OCI-LY7 (cell line): ENCODE measurements at regions not wholly inside any gene's neighbourhood (a gene's known extent, or its start where the extent isn't known, plus 50 kb on each side); places are given as distances from the start of the nearest gene placed in this dataset.
"Not testable (repeated sequence)": the region's sequence is repeated elsewhere in the genome, so short reads cannot be mapped to it uniquely, and the experiment has no call there.

Source experiments
- BruUV-seq: library from RNA; stranded (reverse); fragments of 400-500 nt; replicated peaks from 2 replicates; lab custom pipeline; 2021; lab: Mats Ljungman, UMichigan
- CTCF ChIA-PET: fragments of 300-600 bp; sonication (Branson Sonifier 250); formaldehyde crosslinking; loops from one replicate; lab custom pipeline; 2022; ENCODE audit warnings: antibody characterized with exemption; ENCODE audit not compliant: unreplicated experiment; lab: Charles Lee
- POLR2A ChIA-PET: fragments of 300-600 bp; sonication (Branson Sonifier 250); formaldehyde crosslinking; loops from one replicate; lab custom pipeline; 2022; ENCODE audit warnings: antibody characterized with exemption; lab: Charles Lee
- DNase-seq: peaks from one replicate; pipeline ENCODE4 v3.0.0-alpha.2; 2015; ENCODE audit warnings: low spot score
- H2AFZ ChIP-seq: fragments of 200-600 bp; sonication (generic), shearing (Covaris generic); 2 replicates; pipeline ENCODE4 v1.6.1; 2014; ENCODE audit warnings: mild to moderate bottlenecking, antibody characterized with exemption, low read length, moderate library complexity
- H3K27ac ChIP-seq: fragments of 200-600 bp; sonication (generic); 2 replicates; pipeline ENCODE4 v1.5.1; 2014; ENCODE audit warnings: mixed run types, low read depth, mild to moderate bottlenecking, moderate library complexity, low read length, inconsistent platforms; ENCODE audit not compliant: poor library complexity, severe bottlenecking
- H3K36me3 ChIP-seq: fragments of 200-600 bp; sonication (generic); 2 replicates; pipeline ENCODE4 v1.6.1; 2014; ENCODE audit warnings: mild to moderate bottlenecking, antibody characterized with exemption, low read length, moderate library complexity, mixed read lengths; ENCODE audit not compliant: insufficient read depth
- H3K4me1 ChIP-seq: fragments of 200-600 bp; sonication (generic); 2 replicates; pipeline ENCODE4 v1.5.1; 2014; ENCODE audit warnings: mild to moderate bottlenecking, low read length; ENCODE audit not compliant: insufficient read depth, poor library complexity, severe bottlenecking
- H3K4me2 ChIP-seq: fragments of 200-600 bp; sonication (generic); 2 replicates; pipeline ENCODE4 v1.6.1; 2014; ENCODE audit warnings: mild to moderate bottlenecking, low read length
- H3K4me3 ChIP-seq: fragments of 200-600 bp; sonication (generic); 2 replicates; pipeline ENCODE4 v1.5.1; 2014; ENCODE audit warnings: mild to moderate bottlenecking, low read depth, low read length; ENCODE audit not compliant: poor library complexity, severe bottlenecking
- H3K79me2 ChIP-seq: fragments of 200-600 bp; sonication (generic); 2 replicates; pipeline ENCODE4 v1.6.1; 2016; ENCODE audit warnings: low read depth, mild to moderate bottlenecking, low read length, moderate library complexity, mixed read lengths; ENCODE audit not compliant: insufficient read depth
- H3K9me2 ChIP-seq: fragments of 200-600 bp; sonication (generic); 2 replicates; pipeline ENCODE4 v1.6.1; 2016; ENCODE audit warnings: mild to moderate bottlenecking, low read length, mixed read lengths; ENCODE audit not compliant: insufficient read depth
- H3K9me3 ChIP-seq: fragments of 200-600 bp; sonication (generic); 2 replicates; pipeline ENCODE4 v1.6.1; 2014; ENCODE audit warnings: mild to moderate bottlenecking, mixed run types, low read length, mixed read lengths
- H4K20me1 ChIP-seq: fragments of 200-600 bp; sonication (generic); 2 replicates; pipeline ENCODE4 v1.6.1; 2014; ENCODE audit warnings: mild to moderate bottlenecking, antibody characterized with exemption, low read length, moderate library complexity, mixed read lengths; ENCODE audit not compliant: insufficient read depth
- CTCF ChIP-seq: fragments of 200-600 bp; sonication (generic); conservative IDR thresholded peaks from 2 replicates; pipeline ENCODE4 v1.5.1; 2014; ENCODE audit warnings: mild to moderate bottlenecking, antibody characterized with exemption, low read length, moderate library complexity, mixed read lengths
- intact Hi-C: fragments of 100-400 bp; cut with micrococcal nuclease; formaldehyde crosslinking; loops from one replicate; pipeline ENCODE4 v1.10.0; 2022; ENCODE audit not compliant: unreplicated experiment

GRCh38 chr1:223913715-223914114 lies 68.0 kb upstream of the TP53BP2 start:
- H3K4me2 ChIP-seq, BruUV-seq, H3K4me3 ChIP-seq, CTCF ChIA-PET, DNase-seq, H3K9me3 ChIP-seq, H3K27ac ChIP-seq, H3K4me1 ChIP-seq, H3K9me2 ChIP-seq, POLR2A ChIA-PET, intact Hi-C loops, H3K79me2 ChIP-seq, H4K20me1 ChIP-seq, H3K36me3 ChIP-seq, H2AFZ ChIP-seq: not testable (repeated sequence)

- H3K27ac ChIP-seq, H3K36me3 ChIP-seq, H4K20me1 ChIP-seq, H3K4me1 ChIP-seq, H3K9me3 ChIP-seq, H3K4me2 ChIP-seq, POLR2A ChIA-PET, H3K79me2 ChIP-seq, CTCF ChIA-PET, BruUV-seq, DNase-seq, H2AFZ ChIP-seq, H3K9me2 ChIP-seq, intact Hi-C loops, H3K4me3 ChIP-seq: not testable (repeated sequence)
- 0 out of 2 replicates have a peak, but pooled peaks have one; percentile 29 for TF ChIP-seq CTCF
Measured at GRCh38 chr1:223907943-223908587, 62.3 kb upstream of the TP53BP2 start.

GRCh38 chr1:223903221-223903620 lies 57.5 kb upstream of the TP53BP2 start:
- H3K4me3 ChIP-seq, H4K20me1 ChIP-seq, H3K9me2 ChIP-seq, POLR2A ChIA-PET, H2AFZ ChIP-seq, H3K36me3 ChIP-seq, DNase-seq, H3K27ac ChIP-seq, H3K9me3 ChIP-seq, intact Hi-C loops, H3K4me1 ChIP-seq, H3K4me2 ChIP-seq, CTCF ChIA-PET, BruUV-seq, H3K79me2 ChIP-seq: not testable (repeated sequence)

GRCh38 chr1:223899775-223900174 lies 54.0 kb upstream of the TP53BP2 start:
- H3K27ac ChIP-seq, H3K9me2 ChIP-seq, CTCF ChIA-PET, H3K4me1 ChIP-seq, H3K4me2 ChIP-seq, H3K79me2 ChIP-seq, H3K36me3 ChIP-seq, DNase-seq, H2AFZ ChIP-seq, POLR2A ChIA-PET, intact Hi-C loops, H3K4me3 ChIP-seq, BruUV-seq, H4K20me1 ChIP-seq, H3K9me3 ChIP-seq: not testable (repeated sequence)

- H2AFZ ChIP-seq, DNase-seq, H3K4me2 ChIP-seq, CTCF ChIA-PET, H3K27ac ChIP-seq, H3K4me1 ChIP-seq, BruUV-seq, H3K9me2 ChIP-seq, H4K20me1 ChIP-seq, H3K36me3 ChIP-seq, POLR2A ChIA-PET, H3K4me3 ChIP-seq, H3K79me2 ChIP-seq, intact Hi-C loops, H3K9me3 ChIP-seq: not testable (repeated sequence)
Measured at GRCh38 chr1:223897097-223897496, 51.4 kb upstream of the TP53BP2 start.

GRCh38 chr1:223895950-223896349 lies 50.2 kb upstream of the TP53BP2 start:
- H3K9me2 ChIP-seq, CTCF ChIA-PET, H3K4me2 ChIP-seq, H2AFZ ChIP-seq, intact Hi-C loops, H4K20me1 ChIP-seq, H3K4me3 ChIP-seq, H3K36me3 ChIP-seq, H3K4me1 ChIP-seq, BruUV-seq, H3K79me2 ChIP-seq, DNase-seq, H3K9me3 ChIP-seq, H3K27ac ChIP-seq: not testable (repeated sequence)
- POLR2A ChIA-PET: interaction anchor here (0.7 kb wide), 1 partner anchor 168 kb away, joined by 3 read pairs; no protein-coding TSS in a partner anchor
